ENCODE measurements at regions not wholly inside any gene's neighbourhood (a gene's known extent, or its start where the extent isn't known, plus 50 kb on each side); places are given as distances from the start of the nearest gene placed in this dataset.

DNA sequence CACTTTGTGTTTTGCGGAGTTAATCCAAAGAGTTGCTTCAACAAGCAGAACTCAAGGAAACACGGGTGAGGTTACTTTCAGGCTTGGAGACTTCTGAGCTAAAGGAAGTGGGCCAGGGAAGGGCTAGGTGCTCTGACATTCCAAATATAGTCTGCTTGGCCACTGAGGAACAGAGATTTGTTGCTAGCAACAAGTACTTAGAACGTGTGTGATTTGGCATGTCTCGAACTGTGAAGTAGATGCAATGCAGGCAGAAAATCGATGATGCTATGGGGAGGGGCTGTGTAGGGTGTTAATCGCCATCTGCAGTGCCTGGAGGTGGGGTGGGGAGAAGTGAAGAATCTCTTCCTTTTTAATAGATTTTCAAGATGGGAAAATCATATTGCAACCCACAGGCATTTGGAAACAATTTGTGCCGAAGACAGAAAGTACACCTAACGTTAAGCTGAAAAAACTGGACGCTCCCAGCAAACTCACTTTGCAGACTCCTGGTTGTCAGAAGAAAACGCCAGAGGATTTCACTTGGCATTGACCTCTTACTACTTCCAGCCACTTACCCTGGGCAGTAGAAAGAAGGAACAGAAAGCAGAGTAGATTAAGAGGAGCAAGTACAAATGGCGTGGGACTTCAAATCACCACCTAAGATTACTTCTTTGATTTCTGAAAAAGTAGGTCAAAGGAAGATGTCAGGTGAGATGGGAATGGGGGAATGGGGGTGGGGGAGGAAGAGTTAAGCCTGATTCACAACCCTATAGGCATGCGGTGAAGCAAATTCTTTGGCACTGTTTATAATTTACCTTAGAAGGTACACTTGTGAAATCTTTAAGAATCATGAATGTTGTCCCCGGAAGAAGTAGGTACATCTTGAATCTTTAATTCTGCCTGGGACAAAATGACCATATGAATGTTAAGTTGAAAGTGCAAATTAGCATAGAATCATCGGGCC lies 314.1 kb downstream of the CD83 start:
- no peak for DNase-seq

DNA sequence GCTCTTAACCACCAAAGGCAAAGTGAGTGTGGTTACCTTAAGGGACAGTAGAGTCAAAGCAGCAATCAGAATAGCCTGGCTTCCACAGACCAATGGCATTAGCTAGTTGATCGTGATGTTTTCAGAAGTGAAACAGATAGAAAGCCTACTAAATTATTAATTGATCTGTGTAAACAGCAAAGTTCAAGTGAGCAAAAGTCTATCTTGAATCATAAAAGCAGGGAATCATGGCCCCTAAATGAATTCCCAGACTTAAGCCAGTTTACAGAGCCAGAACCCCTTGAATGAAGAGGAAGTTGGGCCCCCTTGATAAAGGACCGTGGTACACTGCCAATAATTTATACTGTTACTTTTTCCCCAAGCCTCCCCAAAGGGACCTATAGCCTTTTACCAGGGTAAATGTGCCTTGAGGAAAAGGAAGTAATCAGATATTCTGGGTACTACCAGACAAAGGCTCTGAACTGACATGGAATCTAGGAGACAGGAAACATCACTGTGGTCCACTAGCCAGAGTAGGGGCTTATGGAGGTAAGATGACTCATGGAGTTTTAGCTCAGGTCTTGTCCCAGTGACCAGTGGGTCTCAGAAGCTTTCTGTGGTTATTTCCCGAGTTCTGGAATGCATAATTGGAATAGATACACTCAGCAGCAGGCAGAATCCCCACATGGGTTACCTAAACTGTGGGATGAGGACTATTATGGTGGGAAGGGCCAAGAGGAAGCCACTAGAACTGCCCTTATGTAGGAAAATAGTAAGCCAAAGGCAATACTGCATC lies 317.5 kb downstream of the CD83 start:
- no peak for DNase-seq

DNA sequence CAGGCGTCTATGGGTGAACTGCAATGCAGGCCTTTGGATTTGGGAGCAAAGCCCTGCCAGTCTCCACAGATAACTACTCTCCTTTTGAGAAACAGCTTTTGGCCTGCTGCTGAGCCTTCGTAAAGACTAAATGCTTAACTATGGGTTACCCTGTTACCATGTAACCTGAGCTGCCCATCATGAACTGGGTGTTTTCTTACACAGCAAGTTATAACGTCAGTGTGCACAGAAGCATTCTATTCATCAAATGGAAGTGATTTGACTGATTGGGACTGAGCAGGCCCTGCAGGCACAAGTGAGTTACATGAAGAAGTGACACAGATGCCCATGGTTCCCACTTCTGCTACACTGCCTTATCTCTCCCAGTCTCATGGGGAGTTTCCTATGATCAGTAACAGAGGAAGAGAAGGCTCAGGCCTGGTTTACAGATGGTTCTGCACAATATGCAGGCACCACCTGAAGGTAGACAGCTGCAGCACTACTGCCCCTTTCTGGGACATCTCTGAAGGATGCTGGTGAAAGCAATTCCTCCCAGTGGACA lies 319.1 kb downstream of the CD83 start:
- no peak for DNase-seq

DNA sequence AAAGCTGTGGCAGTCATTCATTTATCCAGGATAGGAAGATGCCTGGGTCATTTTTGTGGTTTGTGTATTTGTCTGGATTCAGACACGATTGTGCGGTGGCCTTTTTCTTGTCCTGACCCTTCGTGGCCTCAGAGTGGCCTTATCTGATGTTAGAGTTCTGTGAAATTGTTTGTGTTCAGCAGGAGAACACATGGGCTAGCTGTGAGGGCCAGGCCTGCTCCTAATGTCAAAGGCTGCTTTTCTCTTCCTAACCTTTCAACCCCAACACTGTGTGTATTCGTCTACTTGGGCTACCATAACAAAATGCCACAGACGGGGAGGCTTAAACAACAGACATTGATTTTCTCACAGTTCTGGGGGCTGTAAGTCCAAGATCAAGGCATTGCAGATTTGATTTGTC lies 321.8 kb downstream of the CD83 start:
- DNase-seq = no peak

DNA sequence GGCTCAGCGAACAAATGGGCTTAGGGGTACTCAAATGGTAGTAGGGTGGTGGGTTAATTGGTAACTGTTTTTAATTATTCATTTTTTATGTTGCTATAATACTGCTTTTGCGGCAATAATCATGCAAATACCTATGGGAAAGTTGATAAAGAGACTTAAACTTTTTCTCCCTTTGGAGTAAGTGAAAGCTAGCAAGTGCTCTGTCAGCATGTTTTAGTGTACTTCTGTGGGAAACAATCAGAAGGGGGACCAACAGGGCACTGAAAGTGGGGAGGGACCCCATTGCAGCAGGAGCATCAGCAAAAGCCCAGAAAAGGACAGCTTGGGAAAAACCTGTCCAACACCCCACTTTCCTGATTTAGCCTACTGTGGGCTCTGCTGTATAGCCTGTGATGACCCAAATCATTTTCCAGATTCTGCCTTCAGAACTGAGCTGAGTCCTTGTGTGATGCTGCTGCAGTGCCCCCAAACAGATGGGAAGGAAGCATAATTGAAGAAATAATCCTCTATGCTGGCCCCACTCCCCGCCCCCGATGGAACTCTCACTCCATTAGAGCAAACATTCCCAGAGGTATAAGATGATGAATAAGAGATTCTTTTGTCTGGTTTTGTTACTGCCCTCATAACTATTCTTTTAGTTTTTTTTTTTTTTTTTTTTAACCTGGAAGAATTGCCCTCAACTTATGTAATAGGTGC lies 322.8 kb downstream of the CD83 start:
- DNase-seq = peak; percentile 9

DNA sequence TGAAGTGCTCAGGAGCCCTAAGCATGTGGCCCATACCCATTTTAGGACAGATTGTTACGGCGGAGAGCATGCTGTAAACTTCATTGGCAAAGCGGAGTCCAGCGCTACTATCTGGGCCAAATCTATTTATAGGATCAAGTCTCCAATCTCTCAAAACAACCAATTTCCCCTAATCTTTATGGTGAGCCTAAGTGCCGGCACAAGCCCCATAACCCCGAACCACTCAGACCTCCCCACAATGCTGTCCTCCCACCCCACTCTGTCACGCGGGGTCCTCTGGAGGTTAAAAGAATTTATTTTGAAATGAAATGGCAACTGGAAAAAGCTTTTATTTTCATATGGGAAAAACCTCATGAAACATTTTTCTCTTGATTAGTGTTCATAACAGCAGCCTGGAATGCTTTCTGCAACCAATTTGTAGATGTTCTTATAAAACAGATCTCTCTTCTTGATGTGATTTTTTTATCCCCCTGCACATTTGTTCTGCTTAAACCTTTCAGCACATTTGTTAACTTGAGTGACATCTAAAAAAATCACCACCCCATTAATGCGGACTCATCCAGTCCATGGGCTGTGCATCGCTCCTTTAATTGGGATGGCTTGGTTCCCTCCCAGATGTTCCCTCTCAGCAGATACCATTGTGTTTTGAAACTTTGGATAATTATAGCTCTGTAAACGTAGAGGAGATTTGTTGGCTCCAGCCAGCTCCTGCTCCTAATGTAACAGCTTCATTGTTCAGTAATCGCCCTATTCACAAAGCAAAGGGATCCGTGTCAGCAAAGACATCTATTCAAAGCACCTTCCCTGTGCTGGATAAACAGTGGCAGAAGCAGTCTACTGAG lies 323.6 kb downstream of the CD83 start:
- DNase-seq = peak; percentile 80

DNA sequence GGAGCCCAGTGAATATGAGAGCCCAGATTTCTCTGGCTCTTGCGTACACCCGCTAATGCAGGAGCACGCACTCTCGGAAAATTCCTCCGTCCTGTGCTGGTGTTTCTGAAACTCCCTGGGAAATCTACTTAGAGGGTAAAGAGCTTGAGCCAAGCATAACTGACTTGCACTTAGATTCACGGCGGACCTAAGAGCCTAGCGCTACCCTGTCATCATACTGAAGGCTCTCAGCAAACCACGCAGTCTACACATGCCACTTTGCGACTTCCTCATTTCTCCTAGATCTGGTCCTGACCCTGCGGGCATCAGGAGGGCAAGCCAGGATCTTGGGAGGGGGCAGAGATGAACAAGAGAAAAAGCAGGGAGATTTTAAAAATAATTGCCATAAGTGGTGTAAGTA lies 324.7 kb downstream of the CD83 start:
- no peak for DNase-seq

DNA sequence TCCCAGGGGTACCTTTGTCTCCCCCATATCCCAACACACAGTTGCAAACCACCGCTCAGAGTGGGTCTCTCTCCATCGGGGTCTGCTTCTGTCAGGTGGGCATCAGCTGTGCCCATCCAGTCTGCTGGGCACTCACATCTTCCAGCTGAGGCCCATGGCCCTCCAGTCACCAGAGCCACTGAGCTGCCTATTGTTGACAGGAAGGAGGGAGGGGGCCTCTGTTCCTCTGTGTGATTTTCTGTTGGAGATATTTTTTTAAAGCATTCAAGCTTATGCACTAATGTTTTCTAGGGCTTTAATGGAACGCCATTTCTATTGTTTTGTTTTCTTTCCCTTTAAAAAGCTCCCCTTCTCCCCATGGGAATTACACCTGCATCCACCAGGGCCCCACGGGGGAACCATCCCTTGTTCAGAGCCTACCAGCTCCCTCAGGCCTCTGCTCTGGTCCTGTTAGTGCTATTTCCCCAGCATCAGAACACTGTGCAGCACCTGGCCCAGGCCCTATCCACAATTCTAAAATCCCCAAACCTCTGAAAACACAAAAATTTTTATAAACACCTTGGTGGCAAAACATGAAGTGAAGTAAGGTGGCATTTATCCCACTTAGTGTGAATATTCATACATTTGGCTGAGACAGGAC lies 326.2 kb downstream of the CD83 start:
- DNase-seq = no peak

DNA sequence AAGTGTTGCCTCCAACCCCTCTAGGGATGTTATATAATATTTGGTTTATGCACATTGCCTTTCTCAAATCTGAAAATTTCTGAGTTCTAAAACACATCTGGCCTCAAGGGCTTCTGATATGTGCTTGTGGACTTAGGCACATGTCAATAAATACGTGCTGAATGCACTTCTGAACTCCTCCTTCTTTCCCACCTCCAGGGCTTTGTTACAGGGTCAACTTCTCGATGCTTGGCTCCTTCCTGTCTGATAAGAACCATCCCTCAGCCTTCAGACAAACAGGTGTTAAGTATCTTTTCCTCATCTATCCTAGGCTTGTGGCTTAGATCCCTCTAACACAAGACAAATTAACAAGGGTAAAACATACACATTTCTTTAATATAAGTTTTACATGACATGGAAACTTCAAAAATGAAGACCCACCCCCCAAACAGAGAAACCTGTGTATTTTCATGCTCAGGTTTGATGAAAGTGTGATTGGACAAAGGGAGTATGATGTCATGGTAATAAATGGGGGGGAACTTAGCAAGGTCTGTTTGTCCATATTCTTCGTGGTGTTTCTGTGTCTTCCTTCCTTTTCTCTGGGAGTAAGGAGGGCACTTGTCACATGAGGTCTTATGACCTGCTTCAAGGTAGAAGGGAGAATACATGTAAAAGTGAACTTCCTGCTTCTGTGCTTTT lies 326.9 kb downstream of the CD83 start:
- DNase-seq = no peak

DNA sequence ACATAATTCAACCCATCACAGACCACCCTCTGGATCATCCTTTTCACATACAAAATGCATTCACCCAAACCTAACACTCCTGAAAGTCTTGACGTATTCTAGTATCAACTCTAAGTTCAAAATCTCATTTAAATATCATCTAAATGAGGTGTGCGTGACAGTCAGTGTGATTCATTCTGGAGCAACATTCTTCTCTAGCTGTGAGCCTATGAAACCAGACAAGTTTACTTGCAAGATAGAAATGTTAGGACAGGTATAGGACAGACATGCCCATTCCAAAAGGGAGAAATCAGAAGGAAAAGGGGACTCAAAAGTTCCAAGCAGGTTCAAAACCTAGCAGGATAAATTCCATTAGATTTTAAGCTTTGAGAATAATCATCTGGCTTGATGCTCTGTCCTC lies 329.7 kb downstream of the CD83 start:
- DNase-seq = no peak

DNA sequence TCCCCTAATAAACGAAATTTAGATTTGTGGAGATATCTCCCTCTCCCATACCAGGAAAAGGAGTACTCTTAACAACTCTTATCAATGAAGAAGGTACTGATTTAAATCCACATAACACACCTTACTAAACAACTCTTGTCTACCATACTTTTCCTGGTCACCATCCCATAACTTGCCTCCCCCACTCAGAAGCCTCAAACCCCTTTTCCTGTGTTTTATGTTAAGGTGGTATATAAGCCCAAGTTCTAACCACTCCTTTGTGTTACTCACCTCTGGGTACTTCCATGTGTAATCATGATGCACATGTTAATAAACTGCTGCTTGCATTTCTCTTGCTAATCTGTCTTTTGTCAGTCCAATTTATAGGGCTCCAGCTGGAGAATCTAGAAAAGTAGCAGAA lies 330.7 kb downstream of the CD83 start:
- no peak for DNase-seq

DNA sequence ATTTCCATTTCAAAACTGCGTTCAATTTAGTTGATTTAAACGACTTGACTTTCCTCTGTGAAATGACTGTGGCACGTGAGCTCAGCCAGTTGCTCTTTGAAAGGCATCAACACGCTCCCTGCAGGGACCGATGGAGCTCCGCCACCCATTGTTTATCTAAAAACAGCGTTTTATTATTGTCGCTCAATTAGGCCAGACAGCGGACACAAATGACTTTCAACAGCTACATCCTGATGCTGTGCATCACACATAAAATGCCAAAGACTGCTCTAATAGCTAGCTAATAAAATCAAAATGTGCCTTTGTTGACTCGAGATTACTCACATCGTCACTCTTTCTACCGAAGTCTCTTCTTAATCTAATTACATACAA lies 332.5 kb downstream of the CD83 start:
- DNase-seq = no peak

DNA sequence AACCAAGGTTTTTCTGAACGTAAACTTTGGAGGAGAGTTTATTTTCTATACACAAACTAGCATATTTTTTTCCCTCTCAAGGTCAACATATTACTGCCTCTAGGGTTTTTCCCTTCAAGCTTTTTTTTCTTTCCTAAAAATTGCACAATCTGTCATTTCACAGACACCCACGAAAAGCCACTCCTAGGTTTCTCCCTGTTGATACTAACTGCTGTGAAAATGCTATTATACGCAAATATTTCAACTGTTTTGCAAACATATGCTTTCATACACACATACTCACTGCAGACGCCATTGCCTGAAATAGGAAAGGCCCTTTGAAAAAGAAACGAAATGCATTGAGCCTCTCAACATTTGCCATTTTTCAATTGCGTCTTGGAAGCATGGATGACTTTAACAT lies 333.0 kb downstream of the CD83 start:
- no peak for DNase-seq

DNA sequence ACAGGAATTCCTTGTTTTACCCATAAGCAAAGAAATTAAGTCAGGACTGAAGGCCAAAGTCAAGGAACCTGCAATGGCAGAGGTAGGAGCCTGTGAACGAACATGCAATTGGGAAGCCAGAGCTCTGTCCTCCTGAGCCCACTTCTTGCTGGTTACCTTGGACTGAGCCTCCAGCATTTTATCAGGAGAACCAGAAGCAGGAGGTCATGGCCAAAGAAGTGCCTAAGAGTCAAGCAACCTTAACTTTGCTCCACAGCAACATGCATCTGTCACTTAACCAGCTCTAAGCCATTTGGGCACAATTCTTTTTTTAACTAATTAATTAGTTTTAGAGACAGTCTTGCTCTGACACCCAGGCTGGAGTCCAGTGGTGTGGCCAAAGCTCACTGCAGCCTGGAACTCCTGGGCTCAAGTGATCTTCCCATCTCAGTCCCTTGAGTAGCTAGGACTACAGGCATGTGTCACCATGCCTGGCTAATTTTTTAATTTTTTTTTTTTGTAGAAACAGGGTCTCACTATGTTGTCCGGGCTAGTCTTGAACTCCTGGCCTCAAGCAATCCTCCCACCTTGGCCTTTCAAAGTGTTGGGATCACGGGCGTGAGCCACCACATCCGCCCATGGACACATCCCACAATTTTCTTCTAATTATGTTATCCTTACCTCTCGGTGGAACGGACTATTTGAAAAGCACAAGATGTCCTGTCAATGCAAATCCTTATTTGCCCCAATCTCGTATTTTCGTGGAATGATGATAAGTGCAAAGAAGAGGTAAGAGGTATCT lies 334.2 kb downstream of the CD83 start:
- DNase-seq = no peak

DNA sequence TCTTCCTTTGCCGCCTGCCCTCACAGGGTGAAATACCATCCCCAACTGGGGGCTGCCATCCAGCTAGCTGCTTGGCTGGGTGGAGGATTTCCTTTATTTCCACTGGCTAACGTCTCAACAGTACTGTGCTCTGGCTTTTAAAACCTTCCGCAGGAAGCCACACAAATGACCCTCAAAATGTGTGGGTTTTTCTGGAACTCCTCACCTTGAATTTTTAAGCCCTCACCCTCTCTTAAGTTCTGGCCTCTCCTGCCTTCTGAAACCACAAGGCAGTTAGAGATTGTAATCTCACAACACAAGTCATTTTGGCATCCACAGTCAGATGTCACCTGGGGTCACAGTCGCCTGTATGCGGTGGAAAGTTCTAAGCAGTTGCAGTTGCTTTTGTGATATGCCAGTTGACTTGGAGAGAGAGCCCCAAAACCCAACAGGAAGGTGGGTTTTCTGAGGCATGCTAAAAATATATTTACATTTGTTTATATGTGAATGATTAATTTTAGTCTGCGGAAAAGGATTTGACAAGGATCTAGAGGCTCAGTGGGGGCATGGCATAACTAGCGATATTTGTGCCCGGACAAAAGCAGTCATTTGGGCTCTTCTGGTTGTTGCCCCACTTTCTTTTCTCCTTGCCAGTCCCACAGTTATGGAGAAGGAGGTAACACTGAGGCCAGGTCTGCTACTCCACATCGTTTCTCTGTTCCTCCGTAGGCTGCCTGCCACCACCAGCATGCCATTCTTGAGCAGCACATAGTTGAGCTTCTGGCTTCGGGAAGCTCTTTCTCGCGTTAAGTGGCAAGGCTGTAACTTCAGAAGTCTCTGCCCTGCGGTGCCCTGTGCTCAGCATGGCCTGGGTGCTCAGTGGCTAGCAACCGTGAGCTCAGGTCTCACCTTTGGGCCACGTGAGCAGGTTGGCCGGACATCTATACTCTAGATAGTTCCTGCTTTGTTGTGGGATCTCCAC lies 335.3 kb downstream of the CD83 start:
- DNase-seq = no peak

DNA sequence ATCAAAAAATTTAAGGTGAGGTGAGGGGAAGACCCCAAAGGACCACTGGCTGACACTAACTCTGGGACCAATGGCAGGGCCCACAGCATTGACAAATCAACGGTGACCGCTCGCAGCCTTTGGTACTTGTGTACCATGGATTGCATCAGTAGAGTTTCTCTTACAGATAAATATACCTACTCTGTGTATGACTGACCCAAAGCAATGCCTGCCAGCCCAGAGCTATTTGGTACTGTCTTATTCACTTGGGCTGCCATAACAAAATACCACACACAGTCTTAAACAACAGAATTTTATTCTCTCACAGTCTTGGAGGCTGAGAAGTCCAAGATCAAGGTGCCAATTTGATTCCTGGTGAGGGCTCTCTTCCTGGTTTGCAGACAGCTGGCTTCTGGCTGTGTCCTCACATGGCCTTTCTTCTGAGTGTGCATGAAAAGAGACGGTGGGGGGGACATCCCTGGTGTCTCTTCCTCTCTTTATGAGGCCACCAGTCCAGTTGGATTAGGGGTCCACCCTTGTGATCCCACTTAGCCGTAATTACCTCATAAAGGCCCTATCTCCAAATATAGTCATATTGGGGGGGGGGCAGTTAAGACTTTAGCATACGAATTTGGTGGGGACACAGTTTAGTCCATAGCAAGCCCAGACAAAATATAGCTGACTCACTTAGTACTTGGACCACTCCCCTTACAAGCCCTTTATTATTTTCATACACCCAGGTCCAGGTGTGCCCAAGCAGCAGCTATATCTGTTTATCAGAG lies 336.3 kb downstream of the CD83 start:
- no peak for DNase-seq

DNA sequence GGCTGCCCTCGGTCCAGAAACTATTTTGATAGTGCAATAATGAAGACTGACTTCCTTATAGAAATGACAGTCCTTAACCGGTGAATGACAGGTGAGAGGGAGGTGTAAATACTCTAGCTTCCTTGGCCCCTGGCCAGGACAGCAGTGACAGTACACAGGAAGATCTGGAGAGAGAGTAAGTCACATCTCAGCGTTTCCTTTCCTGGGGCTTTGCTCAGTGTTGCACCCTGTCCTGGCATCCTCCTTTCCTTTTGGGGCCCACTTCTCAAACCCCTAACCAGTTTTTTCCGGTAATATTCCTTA lies 336.9 kb downstream of the CD83 start:
- no peak for DNase-seq

DNA sequence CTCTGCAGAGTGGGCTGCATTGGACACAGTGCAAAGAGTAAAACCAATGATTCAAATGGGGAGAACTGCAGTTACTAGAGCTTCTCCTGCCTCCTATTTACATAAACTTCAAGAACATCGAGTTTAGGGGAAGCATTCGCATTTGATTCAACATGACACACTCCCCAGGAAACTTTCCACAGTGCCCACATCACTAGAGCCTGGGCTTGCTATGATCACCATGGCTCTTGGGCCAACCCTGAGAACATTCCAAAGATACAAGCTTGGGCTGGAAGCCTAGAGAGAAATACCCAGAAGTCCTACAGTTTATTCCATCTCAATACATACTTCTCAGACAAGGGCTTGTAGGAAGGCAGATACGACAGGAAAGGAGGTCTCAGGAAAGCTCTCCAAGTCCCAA lies 337.9 kb downstream of the CD83 start:
- DNase-seq = no peak
